Dendritic cell treated with granulocyte-macrophage colony-stimulating factor and Interleukin-4, amounts not matched to agents 40 ng/mL and 50 ng/mL, for 4 days (primary cell): ENCODE measurements at regions not wholly inside any gene's neighbourhood (a gene's known extent, or its start where the extent isn't known, plus 50 kb on each side); places are given as distances from the start of the nearest gene placed in this dataset.
"Not testable (repeated sequence)": the region's sequence is repeated elsewhere in the genome, so short reads cannot be mapped to it uniquely, and the experiment has no call there.

Source experiments
- H3K27ac Mint-ChIP-seq: one replicate; pipeline ENCODE4 v1.8.0; 2022; ENCODE audit warnings: mild to moderate bottlenecking, mixed read lengths
- H3K27me3 Mint-ChIP-seq: one replicate; pipeline ENCODE4 v1.8.0; 2022; ENCODE audit warnings: mild to moderate bottlenecking, mixed read lengths
- H3K36me3 Mint-ChIP-seq: one replicate; pipeline ENCODE4 v1.8.0; 2022; ENCODE audit warnings: low read depth, mixed read lengths
- H3K4me1 Mint-ChIP-seq: one replicate; pipeline ENCODE4 v1.8.0; 2022; ENCODE audit warnings: low read depth, mixed read lengths
- H3K4me3 Mint-ChIP-seq: one replicate; pipeline ENCODE4 v1.8.0; 2022; ENCODE audit warnings: mild to moderate bottlenecking, moderate library complexity, mixed read lengths
- H3K9me3 Mint-ChIP-seq: one replicate; pipeline ENCODE4 v1.8.0; 2022; ENCODE audit warnings: mixed read lengths
- intact Hi-C: fragments of 100-400 bp; cut with micrococcal nuclease; formaldehyde crosslinking; loops from one replicate; pipeline ENCODE4 v1.15.0; 2022

GRCh38 chr22:48918585-48919186 is 909.0 kb downstream of the BRD1 start:
- Mint-ChIP-seq H3K9me3 (no peaks in the 10 kb centered on the region), H3K4me3 (no peak overlapping the region), H3K27ac (no peak overlapping the region), H3K27me3 (peaks cover 7% of the 10 kb centered on the region), H3K4me1 (no peaks in the 10 kb centered on the region), H3K36me3 (no peaks in the 10 kb centered on the region)
- intact Hi-C loops: no loop called here

DNA sequence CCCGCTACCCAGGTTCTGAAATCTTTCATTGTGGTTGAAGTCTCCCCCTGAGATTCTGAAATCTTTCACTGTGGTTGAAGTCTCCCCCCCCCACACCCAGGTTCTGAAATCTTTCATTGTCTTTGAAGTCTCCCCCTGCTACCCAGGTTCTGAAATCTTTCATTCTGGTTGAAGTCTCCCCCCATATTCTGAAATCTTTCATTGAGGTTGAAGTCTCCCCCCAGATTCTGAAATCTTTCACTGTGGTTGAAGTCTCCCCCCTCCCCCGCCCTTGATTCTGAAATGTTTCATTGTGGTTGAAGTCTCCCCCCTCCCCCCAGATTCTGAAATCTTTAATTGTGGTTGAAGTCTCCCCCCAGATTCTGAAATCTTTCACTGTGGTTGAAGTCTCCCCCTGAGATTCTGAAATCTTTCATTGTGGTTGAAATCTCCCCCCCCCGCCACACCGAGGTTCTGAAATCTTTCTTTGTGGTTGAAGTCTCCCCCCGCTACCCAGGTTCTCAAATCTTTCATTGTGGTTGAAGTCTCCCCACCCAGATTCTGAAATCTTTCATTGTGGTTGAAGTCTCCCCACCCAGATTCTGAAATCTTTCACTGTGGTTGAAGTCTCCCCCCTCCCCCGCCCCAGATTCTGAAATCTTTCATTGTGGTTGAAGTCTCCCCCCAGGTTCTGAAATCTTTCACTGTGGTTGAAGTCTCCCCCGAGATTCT is 915.2 kb downstream of the BRD1 start:
- intact Hi-C loops, H3K9me3 Mint-ChIP-seq, H3K4me1 Mint-ChIP-seq, H3K36me3 Mint-ChIP-seq, H3K4me3 Mint-ChIP-seq, H3K27ac Mint-ChIP-seq: not testable (repeated sequence)
- H3K27me3 Mint-ChIP-seq: peaks cover 16% of the 10 kb centered on the region

DNA sequence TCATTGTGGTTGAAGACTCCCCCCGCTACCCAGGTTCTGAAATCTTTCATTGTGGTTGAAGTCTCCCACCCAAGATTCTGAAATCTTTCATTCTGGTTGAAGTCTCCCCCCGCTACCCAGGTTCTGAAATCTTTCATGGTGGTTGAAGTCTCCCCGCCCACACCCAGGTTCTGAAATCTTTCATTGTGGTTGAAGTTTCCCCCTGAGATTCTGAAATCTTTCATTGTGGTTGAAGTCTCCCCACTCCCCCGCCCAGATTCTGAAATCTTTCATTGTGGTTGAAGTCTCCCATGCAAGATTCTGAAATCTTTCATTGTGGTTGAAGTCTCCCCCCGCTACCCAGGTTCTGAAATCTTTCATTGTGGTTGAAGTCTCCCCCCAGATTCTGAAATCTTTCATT is 916.0 kb downstream of the BRD1 start:
- intact Hi-C loops, H3K4me3 Mint-ChIP-seq, H3K4me1 Mint-ChIP-seq, H3K27ac Mint-ChIP-seq, H3K9me3 Mint-ChIP-seq, H3K36me3 Mint-ChIP-seq: not testable (repeated sequence)
- peaks cover 17% of the 10 kb centered on the region for H3K27me3 Mint-ChIP-seq

DNA sequence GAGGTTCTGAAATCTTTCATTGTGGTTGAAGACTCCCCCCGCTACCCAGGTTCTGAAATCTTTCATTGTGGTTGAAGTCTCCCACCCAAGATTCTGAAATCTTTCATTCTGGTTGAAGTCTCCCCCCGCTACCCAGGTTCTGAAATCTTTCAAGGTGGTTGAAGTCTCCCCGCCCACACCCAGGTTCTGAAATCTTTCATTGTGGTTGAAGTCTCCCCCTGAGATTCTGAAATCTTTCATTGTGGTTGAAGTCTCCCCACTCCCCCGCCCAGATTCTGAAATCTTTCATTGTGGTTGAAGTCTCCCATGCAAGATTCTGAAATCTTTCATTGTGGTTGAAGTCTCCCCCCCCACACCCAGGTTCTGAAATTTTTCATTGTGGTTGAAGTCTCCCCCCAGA is 916.6 kb downstream of the BRD1 start:
- H3K4me1 Mint-ChIP-seq, H3K36me3 Mint-ChIP-seq, H3K4me3 Mint-ChIP-seq, H3K27ac Mint-ChIP-seq, H3K9me3 Mint-ChIP-seq, intact Hi-C loops: not testable (repeated sequence)
- peaks cover 17% of the 10 kb centered on the region for H3K27me3 Mint-ChIP-seq

GRCh38 chr22:48908547-48908946 is 919.1 kb downstream of the BRD1 start:
- Mint-ChIP-seq H3K9me3 (no peaks in the 10 kb centered on the region), H3K4me1 (no peaks in the 10 kb centered on the region), H3K27ac (no peak overlapping the region), H3K36me3 (no peaks in the 10 kb centered on the region), H3K27me3 (peaks cover 10% of the 10 kb centered on the region), H3K4me3 (no peak overlapping the region)
- intact Hi-C loops: no loop called here

DNA sequence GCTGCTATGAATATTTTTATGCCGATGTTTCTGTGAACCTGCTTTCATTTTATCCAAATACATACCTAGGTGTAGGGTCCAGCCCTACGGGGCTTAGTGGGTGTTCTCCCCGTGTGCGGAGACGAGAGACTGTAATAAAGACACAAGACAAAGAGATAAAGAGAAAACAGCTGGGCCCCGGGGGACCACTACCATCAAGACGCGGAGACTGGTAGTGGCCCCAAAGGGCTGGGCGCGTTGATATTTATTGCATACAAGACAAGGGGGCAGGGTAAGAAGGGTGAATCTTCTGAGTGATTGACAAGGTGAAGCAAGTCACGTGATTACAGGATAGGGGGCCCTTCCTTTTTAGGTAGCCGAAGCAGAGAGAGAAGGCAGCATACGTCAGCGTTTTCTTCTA is 920.1 kb downstream of the BRD1 start:
- Mint-ChIP-seq H3K27me3 (peaks cover 10% of the 10 kb centered on the region), H3K4me3 (no peak overlapping the region), H3K36me3 (no peaks in the 10 kb centered on the region), H3K9me3 (no peaks in the 10 kb centered on the region), H3K27ac (no peak overlapping the region), H3K4me1 (no peaks in the 10 kb centered on the region)
- intact Hi-C loops: no loop called here

- Mint-ChIP-seq H3K4me3 (no peak overlapping the region), H3K27me3 (peaks cover 10% of the 10 kb centered on the region), H3K36me3 (no peaks in the 10 kb centered on the region), H3K9me3 (no peaks in the 10 kb centered on the region), H3K27ac (no peak overlapping the region), H3K4me1 (no peaks in the 10 kb centered on the region)
- intact Hi-C loops: no loop called here
Measured at GRCh38 chr22:48906216-48906835, 921.3 kb downstream of the BRD1 start.

DNA sequence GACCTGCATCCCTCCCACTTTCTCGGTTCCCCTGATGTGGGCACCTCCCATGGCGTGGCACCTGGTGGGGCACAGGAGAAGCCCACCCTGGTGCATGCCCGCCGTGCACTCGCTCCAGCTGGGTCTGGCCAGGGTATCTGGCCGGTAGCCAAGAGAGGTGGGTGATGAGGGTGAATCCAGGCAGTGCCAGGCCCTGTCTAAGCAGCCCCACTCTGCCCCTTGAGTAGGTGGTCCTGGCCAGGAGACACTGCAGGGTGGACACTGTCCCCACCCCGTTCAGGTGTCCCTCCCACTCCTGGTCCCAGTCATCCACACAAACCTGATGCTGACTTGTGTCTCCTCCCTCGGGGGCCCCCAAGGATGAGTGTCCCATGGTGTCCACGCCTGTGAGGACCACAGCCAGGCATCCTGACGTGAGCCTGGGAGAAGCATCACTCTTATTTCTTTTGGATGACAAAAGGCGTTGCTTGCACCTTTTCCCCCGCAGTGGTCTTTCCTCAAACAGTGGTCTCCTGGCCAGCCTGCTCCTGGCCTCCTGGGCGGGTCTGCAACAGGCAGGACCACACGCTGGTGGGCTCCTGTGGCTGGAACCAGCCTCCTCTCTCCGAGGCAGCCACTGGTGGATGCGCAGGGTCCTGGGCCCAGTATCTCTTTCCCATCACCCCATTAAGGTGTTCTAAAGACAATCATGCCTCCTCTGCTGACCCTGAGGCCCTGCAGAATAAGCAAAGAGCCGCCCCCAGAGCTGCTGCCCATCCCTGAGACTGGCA is 922.3 kb downstream of the BRD1 start:
- Mint-ChIP-seq H3K4me1 (no peaks in the 10 kb centered on the region), H3K27me3 (peaks cover 8% of the 10 kb centered on the region), H3K27ac (no peak overlapping the region), H3K9me3 (no peaks in the 10 kb centered on the region), H3K4me3 (no peak overlapping the region), H3K36me3 (no peaks in the 10 kb centered on the region)
- intact Hi-C loops: no loop called here

GRCh38 chr22:48902983-48903650 is 924.6 kb downstream of the BRD1 start:
- Mint-ChIP-seq H3K4me1 (no peaks in the 10 kb centered on the region), H3K27me3 (peaks cover 4% of the 10 kb centered on the region), H3K27ac (no peak overlapping the region), H3K9me3 (no peaks in the 10 kb centered on the region), H3K36me3 (no peaks in the 10 kb centered on the region), H3K4me3 (no peak overlapping the region)
- intact Hi-C loops: no loop called here

- no peaks in the 10 kb centered on the region for H3K36me3 Mint-ChIP-seq
- intact Hi-C loops: no loop called here
Measured at GRCh38 chr22:48902001-48902869, 925.4 kb downstream of the BRD1 start.

DNA sequence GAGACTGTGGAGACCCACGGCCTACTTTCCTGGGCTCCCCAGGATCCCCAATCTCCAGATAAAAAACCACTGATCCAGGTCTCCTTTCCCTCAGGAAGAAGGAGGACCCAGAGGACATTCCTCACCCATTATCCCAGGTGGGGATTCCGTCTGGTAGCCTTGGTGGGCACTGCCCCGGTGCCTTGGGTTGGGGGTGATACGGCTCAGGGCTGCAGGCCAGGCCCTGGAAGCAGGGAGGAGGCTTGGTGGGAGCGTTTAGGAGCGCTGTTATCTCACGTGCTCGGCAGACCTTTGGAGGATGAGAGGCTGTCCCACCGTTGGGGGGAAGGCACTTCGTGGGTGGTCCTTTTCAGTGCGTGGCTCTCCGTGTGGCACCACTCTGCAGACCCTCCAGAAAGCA is 926.3 kb downstream of the BRD1 start:
- Mint-ChIP-seq H3K9me3 (no peaks in the 10 kb centered on the region), H3K36me3 (no peaks in the 10 kb centered on the region), H3K27ac (no peak overlapping the region), H3K4me1 (no peaks in the 10 kb centered on the region), H3K4me3 (no peak overlapping the region), H3K27me3 (peaks cover 2% of the 10 kb centered on the region)
- intact Hi-C loops: no loop called here

More at GRCh38 chr22:48902001-48902869, 925.4 kb downstream of the BRD1 start:
- no peaks in the 10 kb centered on the region for H3K9me3 Mint-ChIP-seq
- H3K27me3 Mint-ChIP-seq: peaks cover 2% of the 10 kb centered on the region
- H3K27ac Mint-ChIP-seq: no peak overlapping the region
- no peaks in the 10 kb centered on the region for H3K4me1 Mint-ChIP-seq
- no peak overlapping the region for H3K4me3 Mint-ChIP-seq

GRCh38 chr22:48900626-48901025 is 927.0 kb downstream of the BRD1 start:
- H3K36me3 Mint-ChIP-seq: no peaks in the 10 kb centered on the region
- H3K4me1 Mint-ChIP-seq: no peaks in the 10 kb centered on the region
- H3K9me3 Mint-ChIP-seq: no peaks in the 10 kb centered on the region
- peaks cover 2% of the 10 kb centered on the region for H3K27me3 Mint-ChIP-seq
- intact Hi-C loops: no loop called here
- no peak overlapping the region for H3K27ac Mint-ChIP-seq
- H3K4me3 Mint-ChIP-seq: no peak overlapping the region

GRCh38 chr22:48900327-48900597 is 927.4 kb downstream of the BRD1 start:
- Mint-ChIP-seq H3K27me3 (peaks cover 2% of the 10 kb centered on the region), H3K4me1 (no peaks in the 10 kb centered on the region), H3K4me3 (no peak overlapping the region), H3K36me3 (no peaks in the 10 kb centered on the region), H3K9me3 (no peaks in the 10 kb centered on the region), H3K27ac (no peak overlapping the region)
- intact Hi-C loops: no loop called here
